ENCODE measurements at regions not wholly inside any gene's neighbourhood (a gene's known extent, or its start where the extent isn't known, plus 50 kb on each side); places are given as distances from the start of the nearest gene placed in this dataset.

- H3K4me3 ChIP-seq, result no peak overlapping the region
Observed at GRCh38 chr15:27642981-27643380, 456.1 kb downstream of the OCA2 start.

More at GRCh38 chr15:27642981-27643380, 456.1 kb downstream of the OCA2 start:
- no peaks in the 10 kb centered on the region for H3F3A ChIP-seq (replicated peaks; ENCODE audit: low read depth)
- H3K4me1 ChIP-seq (ENCODE audit: insufficient read depth), result peaks cover 10% of the 10 kb centered on the region; the same call in 1 of the 2 replicates
- Mint-ChIP-seq H3K4me1 (peaks cover 29% of the 10 kb centered on the region), H3K4me3 (no peak overlapping the region), H3K36me3 (ENCODE audit: low read depth) (no peaks in the 10 kb centered on the region; the same call in 2 of the 3 replicates), H3K9me3 (peaks cover 17% of the 10 kb centered on the region; the same call in 2 of the 3 replicates), H3K27me3 (ENCODE audit: insufficient read depth, low read depth, poor library complexity) (peaks cover 5% of the 10 kb centered on the region), H3K27ac (no peak overlapping the region)
- H3K27me3 ChIP-seq (ENCODE audit: insufficient read depth), result no peaks in the 10 kb centered on the region
- H3K36me3 ChIP-seq (ENCODE audit: insufficient read depth), result no peaks in the 10 kb centered on the region
- H4K20me1 ChIP-seq (replicated peaks; ENCODE audit: insufficient read depth), result no peaks in the 10 kb centered on the region
- DNase-seq (ENCODE audit: low spot score) (no peak), ATAC-seq (no peak)
- H3K9me2 ChIP-seq (ENCODE audit: insufficient read depth), result 0 out of 2 replicates have a peak, but pooled peaks cover 10% of the 10 kb centered on the region
- H3K4me2 ChIP-seq, result no peak overlapping the region
- H3K27ac ChIP-seq (ENCODE audit: low read depth), result no peak overlapping the region
- H2AFZ ChIP-seq, result no peak overlapping the region
- TF ChIP-seq REST (IDR thresholded peaks at IDR 0.05; ENCODE audit: unreplicated experiment), result no peak
- no peak for TF ChIP-seq CREB1 (CRISPR knock-in tag; IDR thresholded peaks at IDR 0.05; ENCODE audit: low read depth)
- TF ChIP-seq EZH2phosphoT487 (IDR thresholded peaks at IDR 0.05; ENCODE audit: unreplicated experiment), result no peak
- no peak for TF ChIP-seq JUNB (IDR thresholded peaks at IDR 0.05; ENCODE audit: unreplicated experiment)
- no peak for TF ChIP-seq CTCF (conservative IDR thresholded peaks at IDR 0.05; ENCODE audit: low read depth in 2 of 2)
- TF ChIP-seq STAT1 (IDR thresholded peaks at IDR 0.05; ENCODE audit: unreplicated experiment), result no peak
- TF ChIP-seq ETS1 (IDR thresholded peaks at IDR 0.05), result no peak
- TF ChIP-seq NANOG (IDR thresholded peaks at IDR 0.05; ENCODE audit: borderline replicate concordance), result no peak
- TF ChIP-seq EZH2 (IDR thresholded peaks at IDR 0.05; ENCODE audit: low read depth, unreplicated experiment), result no peak
- no peak for TF ChIP-seq ZNF462 (CRISPR knock-in tag; IDR thresholded peaks at IDR 0.05)
- TF ChIP-seq ZNF114 (CRISPR knock-in tag; IDR thresholded peaks at IDR 0.05), result no peak
- no peak for TF ChIP-seq POLR2AphosphoS5 (IDR thresholded peaks at IDR 0.05; ENCODE audit: low read depth)
- TF ChIP-seq ZNF331 (CRISPR knock-in tag; IDR thresholded peaks at IDR 0.05; ENCODE audit: low read depth), result no peak
- H3K79me2 ChIP-seq (replicated peaks; ENCODE audit: insufficient read depth), result no peaks in the 10 kb centered on the region
